Gastroesophageal sphincter (tissue), 3 donors: ENCODE measurements at regions not wholly inside any gene's neighbourhood (a gene's known extent, or its start where the extent isn't known, plus 50 kb on each side); places are given as distances from the start of the nearest gene placed in this dataset.

Source experiments
- CTCF ChIP-seq, 4 experiments: fragments of 200-600 bp in 2 of 4; fragments of 450-650 bp in 2 of 4; sonication (generic) in 1 of 4; IDR thresholded peaks; one replicate each; pipeline ENCODE4 v1.5.1; 2017 to 2019; ENCODE audit warnings: antibody characterized with exemption in 4 of 4, mild to moderate bottlenecking in 2 of 4, moderate library complexity in 2 of 4
- EP300 ChIP-seq: sonication (generic); formaldehyde crosslinking; IDR thresholded peaks from one replicate; pipeline ENCODE4 v1.6.1; 2017; ENCODE audit warnings: antibody characterized with exemption, mild to moderate bottlenecking
- POLR2A ChIP-seq, 2 donors: fragments of 450-650 bp; IDR thresholded peaks; one replicate each; pipeline ENCODE4 v1.6.1; 2017; ENCODE audit warnings: antibody characterized with exemption in 2 of 2, mild to moderate bottlenecking in 2 of 2, moderate library complexity in 1 of 2
- POLR2AphosphoS5 ChIP-seq: sonication (generic); formaldehyde crosslinking; IDR thresholded peaks from one replicate; pipeline ENCODE4 v1.6.1; 2017; ENCODE audit warnings: antibody characterized with exemption

DNA sequence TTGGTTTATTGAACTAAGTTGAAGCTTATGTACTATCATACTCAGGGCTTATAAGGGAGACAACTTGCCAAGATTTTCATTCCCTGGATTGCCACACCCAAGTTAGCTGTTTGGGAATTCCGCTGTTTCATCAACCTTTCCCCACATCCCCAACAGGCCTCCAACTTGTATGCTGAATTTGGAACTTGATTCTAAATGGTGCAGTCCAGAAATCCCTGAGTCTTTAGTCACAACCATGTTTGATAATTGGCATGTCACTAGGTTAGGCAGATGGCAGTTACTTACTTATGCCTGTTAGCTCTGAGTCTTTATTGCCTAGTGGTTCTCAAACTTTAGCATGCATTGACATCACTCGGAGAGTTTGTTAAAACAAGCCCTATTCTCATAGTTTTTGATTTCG, 135.4 kb upstream of the PRPS1L1 start:
- TF ChIP-seq EP300 (no peak), CTCF (IDR thresholded peaks at IDR 0.05) (no peak), POLR2AphosphoS5 (no peak), POLR2A (IDR thresholded peaks at IDR 0.05) (no peak)
